HG03521 (cell line): ENCODE measurements at regions not wholly inside any gene's neighbourhood (a gene's known extent, or its start where the extent isn't known, plus 50 kb on each side); places are given as distances from the start of the nearest gene placed in this dataset.

Experiments used
- ATAC-seq: cut with Tn5 transposase; IDR thresholded peaks from one replicate; pipeline ENCODE4 v1.9.1; 2021; ENCODE audit warnings: mild to moderate bottlenecking, moderate library complexity; ENCODE audit not compliant: unreplicated experiment

DNA sequence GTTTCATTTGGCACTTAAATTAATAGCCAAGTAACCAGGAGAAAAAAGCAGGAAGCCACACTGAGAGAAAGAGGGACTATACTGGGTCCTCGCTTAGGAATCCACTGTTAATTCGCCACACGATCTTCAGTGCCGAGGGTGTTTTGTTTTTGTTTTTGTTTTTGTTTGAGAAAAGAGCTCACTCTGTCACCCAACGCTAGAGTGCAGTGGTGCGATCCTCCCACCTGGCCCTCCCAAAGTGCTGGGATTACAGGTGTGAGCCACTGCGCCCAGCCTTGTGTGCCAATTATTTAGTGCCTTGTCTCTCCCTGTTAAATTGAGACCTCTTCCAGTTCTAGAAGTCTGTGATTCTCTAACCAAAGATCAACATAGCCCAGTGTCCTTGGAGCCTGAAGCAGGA is 53.8 kb upstream of the TPM1 start:
- no peak for ATAC-seq

DNA sequence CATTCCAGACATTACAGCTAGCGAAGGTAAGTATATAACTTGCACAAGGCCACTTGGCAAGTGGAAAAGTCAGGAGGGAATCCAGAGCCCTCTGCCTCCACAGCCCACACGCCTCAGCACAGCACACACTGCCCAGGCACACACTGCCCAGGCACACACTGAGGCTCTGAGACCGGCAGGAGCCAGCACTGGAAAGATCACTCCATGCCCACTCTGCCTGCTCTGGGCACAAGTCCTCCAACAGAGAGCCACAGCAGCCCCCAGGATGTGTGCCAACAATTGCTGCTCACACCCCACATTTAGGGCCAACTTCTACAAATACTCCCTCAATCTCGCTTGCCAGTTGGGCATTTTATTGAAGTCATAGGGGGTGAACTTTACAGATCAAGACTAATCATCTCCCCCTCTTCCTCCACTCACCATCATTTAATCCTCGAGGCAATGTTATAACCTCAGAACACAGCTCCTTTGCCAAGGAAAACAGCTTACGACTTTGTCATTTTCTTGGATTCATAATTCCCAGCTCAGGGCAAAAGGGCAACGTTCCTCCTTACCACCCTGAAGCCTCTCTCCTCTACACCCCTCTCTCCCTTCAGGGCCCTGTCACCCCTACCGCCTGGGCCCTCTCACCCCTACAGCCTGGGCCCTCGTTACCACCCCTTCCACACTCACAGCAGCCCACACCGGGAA is 53.0 kb upstream of the TPM1 start:
- ATAC-seq, result no peak

DNA sequence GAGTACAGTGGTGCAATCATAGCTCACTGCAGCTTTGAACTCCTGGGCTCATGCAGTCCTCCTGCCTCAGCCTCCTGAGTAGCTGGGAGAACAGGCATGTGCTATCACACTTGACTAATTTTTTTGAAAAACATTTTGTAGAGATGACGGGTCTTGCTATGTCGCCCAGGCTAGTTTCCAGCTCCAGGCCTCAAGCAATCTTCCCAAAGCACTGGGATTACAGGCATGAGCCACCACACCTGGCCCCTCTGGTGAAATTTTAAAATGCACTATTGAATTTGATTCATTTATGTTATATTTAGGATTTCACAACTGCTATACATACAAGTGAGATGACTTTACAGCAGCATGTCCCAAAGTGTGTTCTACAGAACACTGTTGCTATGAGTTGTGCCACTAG is 50.8 kb upstream of the TPM1 start:
- ATAC-seq, result no peak

DNA sequence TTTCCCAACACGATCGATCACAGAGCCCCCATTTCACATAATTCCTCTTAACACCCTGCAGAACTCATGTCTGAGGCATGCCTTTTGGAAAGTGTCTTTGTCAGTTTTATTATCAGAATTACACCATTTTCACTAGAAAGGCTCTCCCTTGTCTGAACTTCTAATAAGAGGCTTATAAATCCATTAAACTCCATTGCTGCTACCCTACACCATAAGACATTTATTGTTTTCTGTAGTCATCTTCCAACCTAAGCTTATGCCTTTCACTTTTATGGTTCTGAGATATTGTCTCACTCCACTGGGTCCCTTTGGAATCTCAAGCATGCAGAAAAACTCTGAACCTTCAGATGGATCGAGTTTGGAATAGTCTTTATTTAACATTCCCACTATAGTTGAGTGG is 50.2 kb upstream of the TPM1 start:
- ATAC-seq, result no peak
